ENCODE measurements at regions not wholly inside any gene's neighbourhood (a gene's known extent, or its start where the extent isn't known, plus 50 kb on each side); places are given as distances from the start of the nearest gene placed in this dataset.

GRCh38 chr21:15494481-15494880 is 235.3 kb upstream of the USP25 start:
- no peaks in the 10 kb centered on the region for H3K79me2 ChIP-seq (ENCODE audit: control insufficient read depth, insufficient read depth, low read length, poor library complexity)
- H2BK12ac ChIP-seq (ENCODE audit: low read length), result no peak overlapping the region
- no peak overlapping the region for H3K23ac ChIP-seq (ENCODE audit: low read length)
- no peaks in the 10 kb centered on the region for H3K9me3 ChIP-seq (ENCODE audit: insufficient read depth, low read depth, low read length)
- H2AK5ac ChIP-seq (ENCODE audit: low read length), result no peak overlapping the region
- no peak overlapping the region for H4K91ac ChIP-seq (ENCODE audit: low read depth, low read length)
- no peak overlapping the region for H4K8ac ChIP-seq (ENCODE audit: low read depth, low read length)
- H2AFZ ChIP-seq (ENCODE audit: insufficient read depth, low read length, poor library complexity), result no peak overlapping the region
- H3K14ac ChIP-seq (ENCODE audit: low read length), result no peak overlapping the region
- H3K4me1 ChIP-seq (ENCODE audit: control insufficient read depth in 1 of 2, insufficient read depth in 2 of 2, low read length in 2 of 2), result no peaks in the 10 kb centered on the region
- no peak overlapping the region for H3K4me3 ChIP-seq (ENCODE audit: low read depth, low read length)
- no peak overlapping the region for H3K4ac ChIP-seq (ENCODE audit: low read depth, low read length)
- WGBS (ENCODE audit: extremely low coverage, insufficient coverage, insufficient read length), result no CpG with 5 or more reads among the region's 11 CpGs
- H3K27me3 ChIP-seq (ENCODE audit: insufficient read depth, low read length), result no peaks in the 10 kb centered on the region
- no peak overlapping the region for H3K27ac ChIP-seq (ENCODE audit: low read depth, low read length)
- no peaks in the 10 kb centered on the region for H3K79me1 ChIP-seq (ENCODE audit: low read length)
- no peaks in the 10 kb centered on the region for H3K36me3 ChIP-seq (ENCODE audit: control insufficient read depth in 1 of 2, insufficient read depth in 2 of 2, low read length in 2 of 2)
- H2BK5ac ChIP-seq (ENCODE audit: low read depth, low read length, poor library complexity), result no peak overlapping the region
- no peak overlapping the region for H2BK120ac ChIP-seq (ENCODE audit: insufficient read depth, low read length, poor library complexity)
- peak; percentile 51 to 84 for DNase-seq
- H3K18ac ChIP-seq (ENCODE audit: low read length), result no peak overlapping the region
- H3K4me2 ChIP-seq (ENCODE audit: low read length), result no peak overlapping the region
- H3K9ac ChIP-seq (ENCODE audit: low read length), result no peak overlapping the region
- H4K12ac ChIP-seq (ENCODE audit: low read depth, low read length), result no peak overlapping the region

- Histone ChIP-seq H4K12ac (ENCODE audit: low read depth, low read length) (no peak overlapping the region), H3K18ac (ENCODE audit: low read length) (no peak overlapping the region), H3K27ac (ENCODE audit: low read depth, low read length) (no peak overlapping the region), H2BK120ac (ENCODE audit: insufficient read depth, low read length, poor library complexity) (no peak overlapping the region), H2BK12ac (ENCODE audit: low read length) (no peak overlapping the region), H3K9me3 (ENCODE audit: insufficient read depth, low read depth, low read length) (no peaks in the 10 kb centered on the region), H3K4me1 (ENCODE audit: control insufficient read depth in 1 of 2, insufficient read depth in 2 of 2, low read length in 2 of 2) (no peaks in the 10 kb centered on the region), H3K9ac (ENCODE audit: low read length) (no peak overlapping the region), H2BK5ac (ENCODE audit: low read depth, low read length, poor library complexity) (no peak overlapping the region), H2AK5ac (ENCODE audit: low read length) (no peak overlapping the region), H3K4me2 (ENCODE audit: low read length) (no peak overlapping the region), H3K4me3 (ENCODE audit: low read depth, low read length) (no peak overlapping the region), H4K8ac (ENCODE audit: low read depth, low read length) (no peak overlapping the region), H2AFZ (ENCODE audit: insufficient read depth, low read length, poor library complexity) (no peak overlapping the region), H3K23ac (ENCODE audit: low read length) (no peak overlapping the region), H3K79me2 (ENCODE audit: control insufficient read depth, insufficient read depth, low read length, poor library complexity) (no peaks in the 10 kb centered on the region), H4K91ac (ENCODE audit: low read depth, low read length) (no peak overlapping the region), H3K4ac (ENCODE audit: low read depth, low read length) (no peak overlapping the region), H3K14ac (ENCODE audit: low read length) (no peak overlapping the region), H3K27me3 (ENCODE audit: insufficient read depth, low read length) (no peaks in the 10 kb centered on the region), H3K36me3 (ENCODE audit: control insufficient read depth in 1 of 2, insufficient read depth in 2 of 2, low read length in 2 of 2) (no peaks in the 10 kb centered on the region), H3K79me1 (ENCODE audit: low read length) (no peaks in the 10 kb centered on the region)
- no CpG with 5 or more reads among the region's 3 CpGs for WGBS (ENCODE audit: extremely low coverage, insufficient coverage, insufficient read length)
- DNase-seq, result peak in 1 of 2 donors; percentile 40
Observed at GRCh38 chr21:15495965-15496364, 233.8 kb upstream of the USP25 start.

GRCh38 chr21:15496911-15497310 is 232.9 kb upstream of the USP25 start:
- no peak overlapping the region for H2AK5ac ChIP-seq (ENCODE audit: low read length)
- no peak overlapping the region for H3K4me3 ChIP-seq (ENCODE audit: low read depth, low read length)
- H3K14ac ChIP-seq (ENCODE audit: low read length), result no peak overlapping the region
- no peak overlapping the region for H4K12ac ChIP-seq (ENCODE audit: low read depth, low read length)
- H3K4me1 ChIP-seq (ENCODE audit: control insufficient read depth in 1 of 2, insufficient read depth in 2 of 2, low read length in 2 of 2), result no peaks in the 10 kb centered on the region
- no peak overlapping the region for H4K91ac ChIP-seq (ENCODE audit: low read depth, low read length)
- H2AFZ ChIP-seq (ENCODE audit: insufficient read depth, low read length, poor library complexity), result no peak overlapping the region
- no peak overlapping the region for H2BK12ac ChIP-seq (ENCODE audit: low read length)
- no peak for DNase-seq
- H3K4me2 ChIP-seq (ENCODE audit: low read length), result no peak overlapping the region
- WGBS (ENCODE audit: extremely low coverage, insufficient coverage, insufficient read length), result no CpG with 5 or more reads among the region's 2 CpGs
- no peak overlapping the region for H2BK120ac ChIP-seq (ENCODE audit: insufficient read depth, low read length, poor library complexity)
- no peak overlapping the region for H2BK5ac ChIP-seq (ENCODE audit: low read depth, low read length, poor library complexity)
- H3K36me3 ChIP-seq (ENCODE audit: control insufficient read depth in 1 of 2, insufficient read depth in 2 of 2, low read length in 2 of 2), result no peaks in the 10 kb centered on the region
- H3K23ac ChIP-seq (ENCODE audit: low read length), result no peak overlapping the region
- no peaks in the 10 kb centered on the region for H3K27me3 ChIP-seq (ENCODE audit: insufficient read depth, low read length)
- no peaks in the 10 kb centered on the region for H3K79me2 ChIP-seq (ENCODE audit: control insufficient read depth, insufficient read depth, low read length, poor library complexity)
- H3K18ac ChIP-seq (ENCODE audit: low read length), result no peak overlapping the region
- no peak overlapping the region for H3K4ac ChIP-seq (ENCODE audit: low read depth, low read length)
- H3K9me3 ChIP-seq (ENCODE audit: insufficient read depth, low read depth, low read length), result no peaks in the 10 kb centered on the region
- no peak overlapping the region for H3K27ac ChIP-seq (ENCODE audit: low read depth, low read length)
- H3K79me1 ChIP-seq (ENCODE audit: low read length), result no peaks in the 10 kb centered on the region
- no peak overlapping the region for H4K8ac ChIP-seq (ENCODE audit: low read depth, low read length)
- no peak overlapping the region for H3K9ac ChIP-seq (ENCODE audit: low read length)

- Histone ChIP-seq H4K12ac (ENCODE audit: low read depth, low read length) (no peak overlapping the region), H2AK5ac (ENCODE audit: low read length) (no peak overlapping the region), H3K79me1 (ENCODE audit: low read length) (no peaks in the 10 kb centered on the region), H3K14ac (ENCODE audit: low read length) (no peak overlapping the region), H3K4me2 (ENCODE audit: low read length) (no peak overlapping the region), H3K4me1 (ENCODE audit: control insufficient read depth in 1 of 2, insufficient read depth in 2 of 2, low read length in 2 of 2) (no peaks in the 10 kb centered on the region), H2AFZ (ENCODE audit: insufficient read depth, low read length, poor library complexity) (no peak overlapping the region), H3K27me3 (ENCODE audit: insufficient read depth, low read length) (no peaks in the 10 kb centered on the region), H3K27ac (ENCODE audit: low read depth, low read length) (no peak overlapping the region), H2BK5ac (ENCODE audit: low read depth, low read length, poor library complexity) (no peak overlapping the region), H4K91ac (ENCODE audit: low read depth, low read length) (no peak overlapping the region), H3K79me2 (ENCODE audit: control insufficient read depth, insufficient read depth, low read length, poor library complexity) (no peaks in the 10 kb centered on the region), H2BK120ac (ENCODE audit: insufficient read depth, low read length, poor library complexity) (no peak overlapping the region), H3K4me3 (ENCODE audit: low read depth, low read length) (no peak overlapping the region), H3K23ac (ENCODE audit: low read length) (no peak overlapping the region), H2BK12ac (ENCODE audit: low read length) (no peak overlapping the region), H3K36me3 (ENCODE audit: control insufficient read depth in 1 of 2, insufficient read depth in 2 of 2, low read length in 2 of 2) (no peaks in the 10 kb centered on the region), H3K9me3 (ENCODE audit: insufficient read depth, low read depth, low read length) (no peaks in the 10 kb centered on the region), H3K18ac (ENCODE audit: low read length) (no peak overlapping the region), H3K9ac (ENCODE audit: low read length) (no peak overlapping the region), H4K8ac (ENCODE audit: low read depth, low read length) (no peak overlapping the region), H3K4ac (ENCODE audit: low read depth, low read length) (no peak overlapping the region)
- DNase-seq, result no peak
Observed at GRCh38 chr21:15498455-15498854, 231.3 kb upstream of the USP25 start.

All from trophoblast cell (in vitro differentiated cells and primary cell).